Thyroid gland (tissue), 4 donors: ENCODE measurements at regions not wholly inside any gene's neighbourhood (a gene's known extent, or its start where the extent isn't known, plus 50 kb on each side); places are given as distances from the start of the nearest gene placed in this dataset.
A peak's percentile ranks its signal among the peaks of the same experiment; 100 is the strongest.

ENCODE experiments used
- DNase-seq, 2 donors: peaks; one replicate each; pipeline ENCODE4 v3.0.0-alpha.2; 2019
- H3K27ac ChIP-seq, 3 donors: fragments of 200-600 bp; sonication (generic); 1 replicate in 2 of 3; 2 replicates in 1 of 3; pipeline ENCODE4 v1.5.1; 2016 to 2019; ENCODE audit warnings: mild to moderate bottlenecking in 1 of 3, moderate library complexity in 1 of 3
- H3K27me3 ChIP-seq: fragments of 200-600 bp; sonication (generic); one replicate; pipeline ENCODE4 v1.5.1; 2019
- H3K36me3 ChIP-seq, 2 donors: fragments of 200-600 bp; sonication (generic); one replicate each; pipeline ENCODE4 v1.5.1; 2016 to 2019
- H3K4me1 ChIP-seq, 2 donors: fragments of 200-600 bp; sonication (generic); one replicate each; pipeline ENCODE4 v1.5.1; 2017 to 2019
- H3K4me3 ChIP-seq, 3 donors: fragments of 200-600 bp; sonication (generic); replicated peaks in 1 of 3; 1 replicate in 2 of 3; 2 replicates in 1 of 3; pipeline ENCODE4 v1.5.1; 2016; ENCODE audit warnings: mild to moderate bottlenecking in 1 of 3
- H3K9me3 ChIP-seq: fragments of 200-600 bp; sonication (generic); one replicate; pipeline ENCODE4 v1.5.1; 2017
- CTCF ChIP-seq, 6 experiments: fragments of 200-600 bp in 3 of 6; fragments of 450-650 bp in 3 of 6; sonication (generic) in 3 of 6; IDR thresholded peaks; one replicate each; pipeline ENCODE4 v1.5.1; 2016 to 2019; ENCODE audit warnings: antibody characterized with exemption in 6 of 6, mild to moderate bottlenecking in 2 of 6, inconsistent platforms in 1 of 6, moderate library complexity in 1 of 6
- POLR2A ChIP-seq, 2 donors: fragments of 450-650 bp; IDR thresholded peaks; one replicate each; pipeline ENCODE4 v1.6.1; 2017; ENCODE audit warnings: antibody characterized with exemption in 2 of 2, mild to moderate bottlenecking in 2 of 2, moderate library complexity in 1 of 2
- WGBS, 2 donors: methylation state at CpG; one replicate each; pipeline ENCODE4 v1.1.5; 2017; 5-methylcytosine and 5-hydroxymethylcytosine counted together
- intact Hi-C: fragments of 100-400 bp; cut with DNase I; formaldehyde crosslinking; loops from one replicate; pipeline ENCODE4 v1.15.1; 2023

GRCh38 chr6:156189714-156190113 lies 587.5 kb upstream of the ARID1B start:
- Histone ChIP-seq H3K4me1 (peaks cover 27 to 29% of the 10 kb centered on the region in 2 donors), H3K9me3 (no peaks in the 10 kb centered on the region), H3K27ac (peak overlapping the region; percentile 60 to 68 (median 63)), H3K4me3 (no peak overlapping the region), H3K36me3 (no peaks in the 10 kb centered on the region), H3K27me3 (no peaks in the 10 kb centered on the region)
- intact Hi-C loops, result no loop called here
- no peak for TF ChIP-seq POLR2A (IDR thresholded peaks at IDR 0.05)
- DNase-seq, result peak in 1 of 2 donors; percentile 9

GRCh38 chr6:156189195-156189594 lies 588.0 kb upstream of the ARID1B start:
- H3K27ac ChIP-seq, result peak overlapping the region; percentile 60 to 68 (median 63)
- peaks cover 27 to 31% of the 10 kb centered on the region in 2 donors for H3K4me1 ChIP-seq
- no peaks in the 10 kb centered on the region for H3K27me3 ChIP-seq
- H3K36me3 ChIP-seq, result no peaks in the 10 kb centered on the region
- 72 to 79% methylated on average over 2 of the region's 2 CpGs for WGBS, 2 donors
- DNase-seq, result no peak
- TF ChIP-seq CTCF (IDR thresholded peaks at IDR 0.05), result no peak
- no peak for TF ChIP-seq POLR2A (IDR thresholded peaks at IDR 0.05)
- H3K9me3 ChIP-seq, result no peaks in the 10 kb centered on the region
- intact Hi-C loops, result no loop called here
- no peak overlapping the region for H3K4me3 ChIP-seq

GRCh38 chr6:156185113-156185512 lies 592.1 kb upstream of the ARID1B start:
- Histone ChIP-seq H3K27ac (no peak overlapping the region), H3K4me3 (no peak overlapping the region), H3K27me3 (no peaks in the 10 kb centered on the region), H3K36me3 (no peaks in the 10 kb centered on the region), H3K9me3 (no peaks in the 10 kb centered on the region), H3K4me1 (peaks cover 16 to 32% of the 10 kb centered on the region in 2 donors)
- 71 to 75% methylated on average over 3 of the region's 3 CpGs for WGBS, 2 donors
- intact Hi-C loops, result no loop called here
- TF ChIP-seq POLR2A (IDR thresholded peaks at IDR 0.05) (no peak), CTCF (IDR thresholded peaks at IDR 0.05) (no peak)
- DNase-seq, result no peak

GRCh38 chr6:156183678-156184077 lies 593.5 kb upstream of the ARID1B start:
- Histone ChIP-seq H3K9me3 (no peaks in the 10 kb centered on the region), H3K27me3 (no peaks in the 10 kb centered on the region), H3K36me3 (no peaks in the 10 kb centered on the region), H3K4me1 (peaks cover 7 to 22% of the 10 kb centered on the region in 2 donors), H3K27ac (no peak overlapping the region), H3K4me3 (no peak overlapping the region)
- no peak for TF ChIP-seq POLR2A (IDR thresholded peaks at IDR 0.05)
- no peak for TF ChIP-seq CTCF (IDR thresholded peaks at IDR 0.05)
- intact Hi-C loops, result no loop called here
- no peak for DNase-seq
- 76 to 92% methylated on average over 3 of the region's 3 CpGs for WGBS, 2 donors

GRCh38 chr6:156182356-156182755 lies 594.8 kb upstream of the ARID1B start:
- Histone ChIP-seq H3K36me3 (no peaks in the 10 kb centered on the region), H3K27me3 (no peaks in the 10 kb centered on the region), H3K9me3 (no peaks in the 10 kb centered on the region), H3K4me3 (no peak overlapping the region), H3K27ac (no peak overlapping the region), H3K4me1 (peaks cover 0 to 10% of the 10 kb centered on the region in 2 donors)
- TF ChIP-seq POLR2A (IDR thresholded peaks at IDR 0.05), result no peak
- TF ChIP-seq CTCF (IDR thresholded peaks at IDR 0.05), result no peak
- WGBS, 2 donors, result 69 to 80% methylated on average over 2 of the region's 2 CpGs
- intact Hi-C loops, result no loop called here
- DNase-seq, result no peak

GRCh38 chr6:156181506-156181905 lies 595.7 kb upstream of the ARID1B start:
- H3K36me3 ChIP-seq, result no peaks in the 10 kb centered on the region
- WGBS, 2 donors, result 76 to 86% methylated on average over 6 of the region's 6 CpGs
- no peak for DNase-seq
- H3K4me1 ChIP-seq, result peaks cover 0 to 10% of the 10 kb centered on the region in 2 donors
- no peak overlapping the region for H3K4me3 ChIP-seq
- no peak overlapping the region for H3K27ac ChIP-seq
- no peaks in the 10 kb centered on the region for H3K27me3 ChIP-seq
- H3K9me3 ChIP-seq, result no peaks in the 10 kb centered on the region
- TF ChIP-seq CTCF (IDR thresholded peaks at IDR 0.05) (no peak), POLR2A (IDR thresholded peaks at IDR 0.05) (no peak)
- intact Hi-C loops, result no loop called here
